ENCODE measurements at regions not wholly inside any gene's neighbourhood (a gene's known extent, or its start where the extent isn't known, plus 50 kb on each side); places are given as distances from the start of the nearest gene placed in this dataset.
"Not testable (repeated sequence)": the region's sequence is repeated elsewhere in the genome, so short reads cannot be mapped to it uniquely, and the experiment has no call there.

DNA sequence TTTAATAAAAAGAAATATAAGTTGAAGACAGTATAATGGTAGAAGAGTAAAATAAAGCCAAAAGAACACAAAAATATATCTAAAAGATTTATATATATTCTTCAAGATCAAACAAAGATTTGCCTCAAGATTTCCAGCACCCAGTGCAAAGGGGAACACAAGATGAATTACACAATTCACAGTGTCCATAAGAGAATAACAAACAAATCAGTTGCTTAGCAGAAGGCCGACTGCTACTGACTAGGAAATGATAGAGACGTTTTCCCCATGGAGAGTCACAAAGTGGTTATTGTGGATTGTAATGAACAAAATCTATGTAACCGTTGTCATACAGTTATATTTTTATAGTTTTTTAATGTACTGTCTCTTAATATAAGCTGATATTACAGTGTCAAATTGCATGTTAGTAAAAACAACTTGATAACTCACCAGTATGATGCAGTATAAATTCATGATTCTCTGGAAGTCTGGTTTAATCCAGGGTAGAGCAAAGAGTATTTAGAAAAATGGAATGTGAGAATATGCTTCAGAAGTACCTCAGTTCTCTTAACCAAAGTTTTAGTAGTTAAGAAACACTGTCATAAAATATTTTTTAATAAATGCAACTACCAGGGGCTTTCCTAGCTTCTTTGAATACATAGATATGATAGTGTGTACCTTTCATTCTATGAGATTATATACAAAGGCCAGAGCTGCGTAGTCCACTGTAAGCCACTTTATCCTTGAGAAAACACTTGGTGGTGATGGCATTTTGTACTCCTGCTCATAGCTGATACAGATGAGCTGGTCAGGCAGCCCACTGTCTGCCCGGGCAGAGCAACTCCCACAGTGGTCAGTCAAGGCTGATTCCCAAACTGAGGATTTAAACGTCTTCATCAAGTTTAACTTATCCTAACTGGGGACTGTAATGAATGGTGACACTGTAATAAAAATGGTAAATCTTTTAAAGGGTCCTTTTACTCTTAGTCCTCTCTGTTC is 180.5 kb upstream of the DTNA start:
- DNase-seq (ENCODE audit: low spot score), result no peak

DNA sequence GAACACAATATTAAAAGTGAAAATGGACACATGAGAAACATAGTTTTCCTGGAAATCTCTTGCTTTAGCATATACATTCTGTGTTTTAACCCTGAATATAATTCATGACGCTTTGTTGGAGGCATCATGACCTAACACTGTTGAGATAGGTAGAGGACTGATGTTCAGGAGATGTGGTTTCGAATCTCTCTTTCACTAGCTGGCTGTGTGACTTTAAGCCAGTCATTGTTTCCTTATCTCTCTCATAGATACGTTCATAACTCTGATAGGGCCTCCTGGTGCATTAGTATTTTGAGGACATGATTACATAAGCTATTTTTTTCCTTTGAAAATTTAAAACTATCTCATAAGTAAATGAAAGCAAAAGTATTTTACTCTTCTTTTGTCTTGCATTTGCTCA is 179.0 kb upstream of the DTNA start:
- DNase-seq (ENCODE audit: low spot score), result no peak

DNA sequence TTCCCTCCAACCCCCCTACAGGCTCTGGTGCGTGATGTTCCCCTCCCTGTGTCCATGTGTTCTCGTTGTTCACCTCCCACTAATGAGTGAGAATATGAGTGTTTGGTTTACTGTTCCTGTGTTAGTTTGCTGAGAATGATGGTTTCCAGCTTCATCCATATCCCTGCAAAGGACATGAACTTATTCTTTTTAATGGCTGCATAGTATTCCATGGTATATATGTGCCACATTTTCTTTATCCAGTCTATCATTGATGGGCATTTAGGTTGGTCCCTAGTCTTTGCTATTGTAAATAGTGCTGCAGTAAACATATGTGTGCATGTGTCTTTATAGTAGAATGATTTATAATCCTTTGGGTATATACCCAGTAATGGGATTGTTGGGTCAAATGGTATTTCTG is 175.5 kb upstream of the DTNA start:
- not testable (repeated sequence) for DNase-seq (ENCODE audit: low spot score)

DNA sequence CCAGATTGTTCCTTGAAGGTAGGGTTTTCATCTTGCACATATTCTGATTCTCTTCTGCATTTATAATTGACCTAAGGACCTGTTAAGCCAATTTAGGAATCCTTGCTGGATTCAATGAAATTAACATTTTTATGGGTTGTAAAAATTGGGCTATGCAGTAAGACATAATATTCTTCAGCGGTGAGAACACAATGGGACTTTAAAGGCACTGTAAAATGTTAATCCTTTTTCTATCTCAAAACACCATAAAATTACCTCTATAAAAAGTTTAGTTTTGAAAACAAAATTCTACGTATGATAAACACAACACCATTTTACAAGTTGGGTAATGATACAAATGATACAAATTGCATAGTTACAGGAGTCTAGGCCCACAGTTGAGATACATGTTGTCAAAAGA is 169.2 kb upstream of the DTNA start:
- no peak for DNase-seq (ENCODE audit: low spot score)

DNA sequence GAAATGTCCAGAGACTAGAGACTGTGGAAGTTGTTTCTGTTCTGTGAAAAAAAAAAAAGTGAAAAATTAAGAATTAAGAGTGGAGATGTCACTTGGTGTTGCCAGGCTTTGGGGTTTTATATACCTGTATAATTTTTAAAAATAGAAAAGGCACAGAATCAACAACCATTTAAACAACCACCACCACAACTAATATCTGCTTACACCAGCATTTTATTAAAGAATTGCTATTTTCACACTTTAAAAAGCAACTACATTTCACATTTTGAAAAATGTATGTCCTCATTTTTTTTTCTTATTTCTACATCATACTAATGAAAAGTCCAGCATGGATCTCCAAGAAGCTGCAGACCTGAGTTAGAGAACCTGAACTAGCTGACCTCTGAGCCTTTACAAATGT is 167.5 kb upstream of the DTNA start:
- no peak for DNase-seq (ENCODE audit: low spot score)

DNA sequence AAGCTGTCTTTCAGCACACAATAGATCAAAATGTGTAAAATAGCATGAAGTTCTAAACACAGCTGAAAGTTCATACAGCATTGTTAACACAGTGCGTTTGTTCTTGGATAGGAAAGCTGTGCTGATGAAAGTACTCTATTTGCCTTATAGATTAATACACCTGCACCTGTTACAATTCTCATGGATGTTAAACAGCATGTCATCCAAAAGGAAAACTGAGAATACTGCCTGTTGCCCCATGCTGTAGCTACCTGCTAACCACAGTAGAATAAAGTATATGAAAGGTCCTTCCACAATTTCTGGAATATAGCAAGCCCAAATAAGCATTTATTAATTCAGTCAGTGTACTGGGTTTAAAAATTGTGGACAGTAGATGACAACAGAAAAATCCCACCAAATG is 166.7 kb upstream of the DTNA start:
- no peak for DNase-seq (ENCODE audit: low spot score)

DNA sequence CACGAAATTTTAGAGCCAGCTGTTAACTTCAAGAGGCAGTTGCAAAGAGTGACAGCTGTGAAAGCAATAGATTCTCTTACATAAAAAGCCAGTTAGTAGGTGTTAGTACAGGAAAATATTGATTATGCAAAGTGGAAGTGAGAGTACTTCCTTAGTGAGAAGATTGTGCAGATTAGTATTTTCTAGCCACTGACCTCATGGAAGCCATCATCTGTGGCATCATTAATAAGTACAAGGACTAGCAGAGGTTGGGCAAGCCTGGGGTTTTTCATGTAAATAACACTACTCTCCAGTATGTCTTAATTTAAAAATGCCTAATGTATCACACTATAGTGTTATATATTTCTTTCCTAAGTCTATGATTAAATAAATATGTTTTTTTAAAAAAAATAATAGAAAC is 166.2 kb upstream of the DTNA start:
- DNase-seq (ENCODE audit: low spot score), result no peak

DNA sequence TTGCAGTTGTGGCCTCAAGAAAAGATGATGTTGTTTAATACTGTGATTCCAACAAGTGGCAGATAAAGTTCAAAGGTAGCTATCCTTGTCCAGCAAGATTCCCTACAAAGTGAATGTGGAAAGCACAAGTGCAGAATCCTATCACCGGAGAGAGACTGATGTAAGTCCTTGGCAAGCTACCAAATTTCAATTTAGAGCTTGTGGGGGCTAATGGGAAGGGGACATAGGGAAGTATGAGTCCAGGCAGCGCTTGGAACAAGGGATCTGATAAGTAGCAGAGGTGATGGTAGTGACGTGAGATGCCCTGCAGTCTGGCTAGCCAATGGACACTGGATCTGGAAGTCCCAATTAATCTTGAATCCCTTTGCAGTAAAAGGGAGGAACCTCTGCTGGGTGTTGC is 165.2 kb upstream of the DTNA start:
- no peak for DNase-seq (ENCODE audit: low spot score)

DNA sequence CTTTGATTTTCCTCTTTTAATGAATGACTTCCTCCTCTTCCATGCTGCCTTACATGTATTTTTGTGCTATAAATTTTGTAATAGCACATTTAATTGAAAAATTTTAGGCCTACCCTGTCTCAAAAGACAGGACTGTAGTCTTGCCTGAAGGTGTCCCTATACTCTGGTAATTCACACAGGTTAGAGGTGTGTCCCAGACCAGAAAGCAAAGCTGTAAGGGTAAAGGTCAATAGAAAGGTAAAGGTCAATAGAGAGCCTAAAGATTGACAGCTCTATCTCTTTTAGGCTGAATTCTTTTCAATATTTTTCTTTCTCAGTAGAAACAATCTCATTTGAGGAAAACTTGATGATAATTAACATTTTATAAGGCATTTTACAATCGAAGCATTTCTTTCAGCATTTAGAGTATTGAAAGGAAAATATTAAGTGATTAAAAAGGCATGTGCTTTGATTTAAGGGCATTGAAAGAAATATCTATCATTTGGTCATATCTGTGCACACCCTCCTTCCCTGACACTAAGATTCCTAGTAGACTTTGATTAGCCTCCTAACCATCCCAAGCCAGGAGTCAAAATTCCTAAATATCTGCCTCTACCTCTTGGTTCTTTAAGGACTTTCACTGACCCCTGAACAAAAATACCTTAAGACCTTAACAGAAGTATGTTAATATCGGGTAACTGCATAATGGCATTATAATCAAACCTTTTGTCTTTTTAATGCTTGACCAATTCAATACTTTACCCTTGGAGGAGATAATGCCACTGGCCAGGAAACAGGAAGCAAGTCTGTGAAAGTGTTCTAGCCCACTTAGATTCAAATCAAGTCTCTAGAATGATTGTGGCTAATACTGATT is 161.8 kb upstream of the DTNA start:
- DNase-seq (ENCODE audit: low spot score), result no peak

DNA sequence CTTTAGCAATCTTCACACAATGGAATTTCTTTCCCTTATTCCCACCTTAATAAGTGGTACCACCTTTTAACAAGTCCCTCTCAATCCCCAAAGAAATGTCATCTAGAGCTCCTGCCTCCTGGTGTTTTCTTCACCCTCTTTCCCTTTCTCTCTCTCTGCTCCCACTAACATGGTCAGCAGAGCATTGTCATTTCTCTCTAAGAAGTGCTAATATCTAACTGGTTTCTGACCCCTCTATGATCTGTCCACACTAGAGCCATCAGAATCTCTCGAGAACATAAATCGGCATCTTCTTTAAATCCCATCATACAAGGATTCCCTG is 161.2 kb upstream of the DTNA start:
- DNase-seq (ENCODE audit: low spot score), result no peak

DNA sequence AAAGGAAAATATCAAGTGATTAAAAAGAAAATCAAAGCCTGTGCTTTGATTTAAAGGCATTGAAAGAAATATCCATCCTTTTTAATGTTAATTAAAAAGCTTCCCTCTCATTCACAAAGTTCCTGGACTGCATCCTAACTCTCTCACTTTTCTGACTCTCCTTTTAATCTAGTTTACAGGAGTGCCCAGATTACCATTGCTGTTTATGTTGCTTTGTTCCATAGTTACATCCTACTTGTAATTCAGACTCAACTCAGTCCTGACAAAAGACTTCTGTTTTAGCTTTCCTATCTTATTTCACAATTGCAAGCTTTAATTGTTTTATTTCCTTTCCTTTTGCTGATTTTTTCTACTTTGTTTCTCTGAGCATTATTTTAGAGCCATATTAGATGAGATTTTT is 160.7 kb upstream of the DTNA start:
- no peak for DNase-seq (ENCODE audit: low spot score)

DNA sequence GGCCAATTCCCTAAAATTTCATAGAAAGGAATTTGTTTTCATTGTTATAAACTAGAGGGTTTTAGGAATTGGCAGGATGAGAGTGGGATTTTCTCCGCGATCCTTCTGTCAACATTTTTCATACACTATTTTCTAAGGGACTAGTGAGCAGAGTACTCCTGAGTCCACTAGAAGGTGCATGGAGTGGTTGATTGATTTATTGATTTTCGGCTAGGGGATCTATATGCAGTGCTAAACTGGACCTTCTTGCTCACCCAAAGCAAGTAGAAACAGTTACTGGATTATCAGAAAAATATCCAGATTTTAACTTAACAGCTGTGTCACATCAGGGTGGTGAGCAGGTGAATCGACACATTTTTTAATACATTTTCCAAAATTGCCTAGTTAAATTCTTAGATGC is 159.9 kb upstream of the DTNA start:
- DNase-seq (ENCODE audit: low spot score), result no peak

DNA sequence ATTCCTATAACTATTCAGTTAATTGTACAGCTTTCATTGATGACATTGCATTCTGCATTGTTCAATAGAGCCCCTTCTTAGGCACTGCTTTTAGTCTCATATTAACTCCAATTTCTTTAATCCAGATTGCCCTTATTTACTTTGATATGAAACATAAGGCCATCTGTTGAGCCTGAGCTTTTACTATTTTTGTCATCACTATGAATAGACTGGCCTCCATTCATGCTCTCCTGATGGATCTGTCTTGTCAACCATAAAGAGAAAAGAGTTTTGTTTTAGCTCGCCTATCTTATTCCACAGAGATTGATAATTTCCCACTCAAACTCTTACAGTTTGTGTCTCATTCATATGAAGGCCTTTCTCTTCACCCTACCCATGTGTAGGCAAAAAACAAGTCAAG is 159.2 kb upstream of the DTNA start:
- no peak for DNase-seq (ENCODE audit: low spot score)

DNA sequence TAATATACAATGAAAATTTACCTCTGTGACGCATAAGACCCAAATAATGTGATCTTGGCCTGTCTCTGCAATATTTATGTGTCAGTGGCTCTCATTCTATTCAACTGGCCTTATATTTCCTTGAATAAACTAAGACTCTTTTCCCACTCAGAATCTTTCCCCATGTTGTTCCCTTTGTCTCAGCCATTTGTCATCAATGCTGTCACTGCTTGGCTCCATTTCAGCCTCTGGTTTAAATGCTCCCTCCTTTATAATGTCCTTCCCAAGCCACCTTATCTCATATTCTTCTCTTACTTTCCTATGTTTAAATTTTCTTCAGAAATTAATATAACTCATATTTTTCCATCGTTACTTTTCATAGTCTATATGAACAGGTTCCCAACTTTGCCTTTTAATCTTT is 158.3 kb upstream of the DTNA start:
- DNase-seq (ENCODE audit: low spot score), result no peak

DNA sequence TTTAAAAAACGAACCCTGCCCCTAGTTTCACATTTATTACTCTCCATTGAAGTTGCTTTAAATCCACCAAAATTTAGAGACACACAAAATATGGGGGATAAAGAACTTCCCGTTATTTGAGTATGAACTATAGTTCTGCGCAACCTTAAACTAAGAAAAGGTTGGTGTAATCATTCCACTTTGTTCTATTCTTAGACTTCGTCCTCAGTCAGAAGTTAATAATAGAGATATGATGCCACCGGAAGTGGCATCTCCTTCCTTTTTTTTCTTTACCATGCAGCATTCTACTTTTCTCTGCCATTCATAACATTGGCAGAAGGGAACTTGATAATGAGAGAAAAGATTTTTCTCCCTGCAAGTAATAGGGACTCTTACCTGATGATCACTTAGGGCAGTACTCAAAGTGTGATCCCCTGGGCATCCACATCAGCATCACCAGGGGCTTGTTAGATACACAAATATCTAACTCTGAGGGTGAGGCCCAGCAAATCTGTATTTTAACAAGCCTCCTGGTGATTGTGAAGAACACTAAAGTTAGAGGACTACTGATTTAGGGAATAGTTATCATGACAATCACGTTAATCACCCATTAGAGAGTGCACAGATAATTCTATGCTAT is 147.7 kb upstream of the DTNA start:
- DNase-seq (ENCODE audit: low spot score), result no peak

DNA sequence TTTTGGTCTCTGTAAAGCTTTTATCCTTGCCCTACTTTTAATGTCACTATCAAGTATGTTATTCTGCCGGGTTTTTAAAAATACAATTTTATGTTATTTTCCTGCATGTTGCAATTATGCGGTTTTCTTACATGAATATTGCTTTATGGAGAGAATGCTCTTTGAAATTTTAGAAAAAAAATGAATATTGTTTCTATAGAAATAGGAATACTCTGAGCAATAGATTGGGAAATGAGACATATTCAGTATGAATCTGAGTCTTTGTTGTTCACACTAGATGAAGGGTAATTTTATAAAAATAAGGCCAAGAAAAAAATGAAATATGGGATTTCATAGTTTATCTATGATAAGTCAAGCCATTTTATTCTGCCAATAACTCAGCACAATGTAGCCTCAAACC is 142.2 kb upstream of the DTNA start:
- no peak for DNase-seq (ENCODE audit: low spot score)

DNA sequence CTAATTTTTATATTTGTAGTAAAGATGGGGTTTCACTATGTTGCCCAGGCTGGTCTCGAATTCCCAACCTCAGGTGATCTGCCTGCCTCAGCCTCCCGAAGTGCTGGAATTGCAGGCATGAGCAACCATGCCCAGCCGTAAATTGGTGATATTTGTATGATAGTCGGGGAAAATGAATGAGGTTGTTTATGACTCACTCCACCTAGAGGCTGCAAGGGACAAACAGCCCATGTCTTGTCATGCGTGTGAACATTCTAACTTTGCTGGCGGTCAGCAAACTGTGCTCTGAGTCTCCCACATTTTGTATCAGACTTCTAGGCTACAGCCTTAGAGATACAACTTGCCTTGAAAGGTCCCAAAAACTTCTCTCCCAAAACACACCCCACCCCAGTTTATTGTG is 133.5 kb upstream of the DTNA start:
- no peak for DNase-seq (ENCODE audit: low spot score)

DNA sequence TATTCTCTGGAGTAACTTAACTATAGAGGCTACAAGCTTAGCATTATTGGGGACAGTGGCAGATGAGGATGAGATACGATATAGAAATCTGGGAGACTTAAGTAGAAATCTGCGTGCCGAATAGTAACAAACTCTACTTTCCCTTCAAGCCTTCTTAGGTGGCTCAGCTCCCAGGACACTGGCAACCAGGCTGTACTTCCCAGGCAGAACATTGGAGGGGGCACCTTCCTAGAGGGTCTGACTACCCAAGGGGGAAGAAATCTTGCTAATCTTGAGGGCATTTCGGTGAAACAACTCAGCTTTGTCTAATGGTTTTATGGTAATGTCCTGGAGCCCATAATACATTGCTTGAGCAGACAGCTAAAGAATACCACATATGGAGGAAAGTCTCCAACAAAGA is 126.2 kb upstream of the DTNA start:
- no peak for DNase-seq (ENCODE audit: low spot score)

DNA sequence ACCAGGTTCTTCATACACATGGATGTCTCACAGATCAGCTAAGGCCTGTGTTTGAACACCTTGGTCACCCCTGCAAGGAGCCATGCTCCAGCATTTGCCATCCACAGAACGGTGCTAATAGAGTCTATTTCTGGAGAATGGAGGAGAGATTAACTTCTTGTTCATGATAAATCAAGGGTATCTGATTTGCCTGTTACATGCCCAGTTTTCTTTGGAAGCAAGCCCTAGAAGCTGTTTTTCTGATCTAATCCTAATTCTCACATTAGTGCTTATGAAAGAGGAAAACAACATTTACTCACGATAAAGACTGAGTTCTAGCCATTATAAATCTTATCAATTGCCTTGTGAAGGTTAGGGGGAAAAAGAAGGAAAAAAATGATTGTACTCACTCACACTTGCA is 119.6 kb upstream of the DTNA start:
- DNase-seq (ENCODE audit: low spot score), result no peak

DNA sequence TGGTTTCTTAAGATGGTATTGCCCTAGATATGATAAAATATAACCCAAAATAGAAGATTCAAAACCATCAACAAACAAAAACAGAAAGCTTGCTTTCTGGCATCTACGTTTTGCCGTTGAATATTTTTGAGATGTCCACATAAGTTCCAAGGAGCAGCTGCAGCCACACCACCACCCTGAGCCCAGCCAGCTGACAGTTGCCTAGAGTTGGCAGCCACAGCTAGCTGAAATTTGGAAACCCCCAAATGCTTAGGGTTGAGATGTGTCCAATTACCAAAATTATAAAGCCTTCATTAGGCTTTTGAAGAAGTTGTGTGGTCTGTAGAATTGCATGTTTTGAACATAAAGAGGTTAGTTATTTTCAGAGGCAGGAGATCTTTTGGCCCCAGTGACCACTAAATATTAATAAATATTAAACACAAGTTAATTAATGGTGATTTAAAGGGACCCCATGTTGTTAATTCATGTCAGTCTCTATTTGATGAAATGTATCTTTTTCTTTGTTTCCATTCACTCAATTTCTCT is 118.1 kb upstream of the DTNA start:
- DNase-seq (ENCODE audit: low spot score), result no peak

DNA sequence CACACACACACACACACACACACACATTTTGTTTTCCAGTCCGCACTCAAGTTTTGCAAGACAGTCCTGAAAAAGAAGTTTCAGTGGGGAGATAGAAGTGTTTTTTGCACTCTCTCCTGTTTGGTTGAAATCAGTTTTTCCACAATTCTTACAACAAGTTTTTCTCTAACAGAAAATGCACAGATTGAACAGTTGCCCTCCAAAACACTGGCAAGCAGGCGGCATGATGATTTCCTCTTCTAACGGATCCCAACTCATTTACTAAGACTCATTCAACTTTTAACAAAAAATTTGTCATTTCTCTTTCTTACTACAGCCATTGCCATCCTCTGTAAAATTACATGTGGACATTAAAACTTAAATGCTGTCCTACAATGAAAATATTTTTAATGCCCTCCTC is 117.6 kb upstream of the DTNA start:
- no peak for DNase-seq (ENCODE audit: low spot score)

DNA sequence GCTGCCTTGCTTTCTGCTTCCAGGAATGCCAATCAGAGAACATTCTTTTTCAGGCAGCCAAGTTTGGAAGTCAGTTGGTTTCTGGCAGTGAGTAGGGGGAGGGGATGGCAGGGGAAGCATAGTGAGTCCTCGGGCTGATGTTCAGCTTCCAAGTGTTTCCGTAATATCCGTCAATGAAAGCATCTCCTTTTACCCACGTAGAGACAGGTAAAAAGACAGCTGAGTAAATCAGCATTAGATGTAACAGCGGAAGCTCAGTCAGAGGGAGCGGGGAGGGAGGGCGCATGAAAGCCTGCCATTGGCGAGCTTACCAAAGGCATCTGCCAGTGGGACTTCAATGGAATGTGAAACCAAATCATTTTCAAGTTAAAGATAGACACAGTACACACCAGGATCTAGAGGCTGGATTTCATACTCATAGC is 117.1 kb upstream of the DTNA start:
- DNase-seq (ENCODE audit: low spot score), result no peak

DNA sequence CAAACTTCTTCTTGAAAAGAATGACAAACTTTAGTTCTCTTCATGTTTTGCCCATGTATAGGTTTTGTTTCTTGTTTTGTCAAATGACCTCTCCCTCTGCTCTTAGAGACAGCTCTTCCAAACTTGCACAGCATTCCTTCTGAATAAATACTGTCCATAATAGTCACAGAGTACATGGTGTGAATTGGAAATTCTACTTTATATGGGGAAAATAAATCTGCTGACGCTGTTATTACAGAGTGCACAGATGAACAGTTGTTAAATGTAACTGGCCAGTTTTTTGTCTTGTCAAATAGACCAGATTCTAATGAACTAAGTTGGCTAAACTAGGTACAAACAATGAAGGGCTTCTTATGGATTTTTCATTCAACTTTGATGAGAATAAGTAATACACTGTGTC is 115.8 kb upstream of the DTNA start:
- no peak for DNase-seq (ENCODE audit: low spot score)
